T-helper 9 cell (primary cell): ENCODE measurements at regions not wholly inside any gene's neighbourhood (a gene's known extent, or its start where the extent isn't known, plus 50 kb on each side); places are given as distances from the start of the nearest gene placed in this dataset.

Source experiments
- DNase-seq: peaks from one replicate; pipeline ENCODE4 v3.0.0-alpha.2; 2020

DNA sequence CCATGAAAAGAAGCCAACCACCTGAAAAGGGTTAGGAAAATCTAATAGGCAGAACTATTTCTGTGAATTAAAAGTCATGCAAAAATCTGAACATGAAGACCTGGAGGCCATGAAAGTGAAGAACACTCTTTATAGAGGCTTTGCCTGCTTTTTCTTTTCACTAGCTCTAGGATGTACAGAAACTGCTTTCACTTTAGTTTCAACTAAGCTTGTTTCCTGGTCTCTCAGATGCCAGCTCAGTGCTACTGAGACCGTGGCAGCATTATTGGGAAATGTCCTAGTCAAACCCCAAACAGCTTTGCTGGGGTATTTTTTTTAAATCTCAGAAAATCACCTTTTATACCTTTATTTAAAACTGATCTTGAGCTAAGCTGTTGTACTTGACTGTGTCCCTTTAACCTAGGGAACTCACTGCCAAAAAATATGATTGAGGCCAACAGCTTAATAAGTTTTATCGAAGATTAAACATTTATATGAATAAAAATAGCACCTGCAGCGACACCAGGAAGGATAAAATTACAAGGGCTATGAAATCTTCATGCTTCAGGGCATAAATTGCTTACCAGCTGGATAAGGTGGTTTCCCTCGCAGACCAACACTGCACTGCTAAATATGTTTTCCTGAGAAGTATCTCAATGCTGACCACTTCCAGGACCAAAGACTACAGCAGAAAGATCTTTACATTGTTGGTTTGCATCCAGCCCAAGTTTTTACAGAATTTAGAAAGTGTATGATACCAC is 621.8 kb upstream of the ZFHX3 start:
- DNase-seq: no peak

DNA sequence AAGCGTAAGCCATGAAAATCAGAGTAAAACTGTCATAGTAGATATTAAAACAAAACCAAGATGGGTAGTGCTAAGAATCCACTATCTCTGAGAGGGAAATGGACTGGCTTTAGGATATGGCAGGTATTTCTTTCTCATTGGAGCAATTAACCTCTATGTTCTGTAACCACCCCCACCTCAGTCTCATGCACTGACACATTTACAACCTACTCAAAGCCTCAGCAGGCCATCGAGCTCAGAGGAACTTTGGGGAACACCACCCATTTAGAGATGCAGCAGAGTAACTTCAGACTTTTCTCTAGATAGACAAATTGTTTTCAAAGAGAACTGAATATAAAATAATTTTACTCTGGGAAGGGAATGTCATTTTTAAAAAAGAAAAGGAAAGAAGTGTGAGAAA is 615.8 kb upstream of the ZFHX3 start:
- no peak for DNase-seq

GRCh38 chr16:73636196-73636595 is 588.3 kb upstream of the ZFHX3 start:
- no peak for DNase-seq

DNA sequence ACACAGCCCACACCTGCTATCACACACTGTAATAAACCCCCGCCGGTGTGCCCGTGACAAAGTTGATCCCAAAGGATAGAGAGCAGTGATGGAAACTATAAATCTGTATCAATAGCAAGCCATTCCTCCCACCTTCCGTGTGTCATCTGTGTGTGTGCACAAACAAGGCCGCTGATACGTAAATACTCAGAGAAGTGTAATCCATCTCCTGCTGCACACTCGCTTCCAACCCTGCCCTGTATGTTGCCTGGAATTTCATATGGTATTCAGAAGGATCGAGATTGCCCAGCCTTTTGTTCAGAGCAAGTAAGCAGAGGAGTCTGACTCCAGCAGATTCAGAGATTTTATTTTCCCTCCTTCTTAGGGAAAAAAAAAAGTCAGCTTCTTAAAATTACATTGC is 581.1 kb upstream of the ZFHX3 start:
- no peak for DNase-seq

- DNase-seq: no peak
Measured at GRCh38 chr16:73617738-73618137, 569.8 kb upstream of the ZFHX3 start.

GRCh38 chr16:73616770-73617169 is 568.8 kb upstream of the ZFHX3 start:
- DNase-seq: no peak

DNA sequence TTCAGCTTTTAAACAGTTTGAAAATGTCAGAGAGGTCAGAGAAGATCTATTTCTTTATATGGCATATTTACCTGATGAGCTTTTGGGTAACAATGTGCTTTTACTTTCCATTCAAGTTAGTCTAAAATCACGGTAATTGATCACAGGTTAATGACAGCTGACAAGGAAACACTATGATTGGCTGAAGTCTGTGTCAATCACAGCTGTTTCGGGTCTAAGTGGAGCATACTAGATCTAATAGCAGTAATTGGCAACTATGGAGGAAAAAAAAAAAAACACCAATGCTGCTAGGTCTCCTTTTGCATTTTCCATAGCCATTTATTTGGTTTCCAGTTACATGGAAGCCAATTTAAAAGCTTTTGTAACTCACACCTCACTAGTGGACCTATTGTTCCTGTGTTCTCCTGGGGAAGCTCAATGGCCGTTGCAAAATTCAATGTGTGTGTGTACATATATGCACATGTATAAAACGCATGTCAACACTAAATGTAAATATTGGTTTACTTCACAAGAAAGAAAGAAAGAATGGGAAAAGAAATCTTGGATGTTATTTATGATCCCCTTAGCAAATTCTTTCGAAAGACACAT is 568.3 kb upstream of the ZFHX3 start:
- DNase-seq: no peak

DNA sequence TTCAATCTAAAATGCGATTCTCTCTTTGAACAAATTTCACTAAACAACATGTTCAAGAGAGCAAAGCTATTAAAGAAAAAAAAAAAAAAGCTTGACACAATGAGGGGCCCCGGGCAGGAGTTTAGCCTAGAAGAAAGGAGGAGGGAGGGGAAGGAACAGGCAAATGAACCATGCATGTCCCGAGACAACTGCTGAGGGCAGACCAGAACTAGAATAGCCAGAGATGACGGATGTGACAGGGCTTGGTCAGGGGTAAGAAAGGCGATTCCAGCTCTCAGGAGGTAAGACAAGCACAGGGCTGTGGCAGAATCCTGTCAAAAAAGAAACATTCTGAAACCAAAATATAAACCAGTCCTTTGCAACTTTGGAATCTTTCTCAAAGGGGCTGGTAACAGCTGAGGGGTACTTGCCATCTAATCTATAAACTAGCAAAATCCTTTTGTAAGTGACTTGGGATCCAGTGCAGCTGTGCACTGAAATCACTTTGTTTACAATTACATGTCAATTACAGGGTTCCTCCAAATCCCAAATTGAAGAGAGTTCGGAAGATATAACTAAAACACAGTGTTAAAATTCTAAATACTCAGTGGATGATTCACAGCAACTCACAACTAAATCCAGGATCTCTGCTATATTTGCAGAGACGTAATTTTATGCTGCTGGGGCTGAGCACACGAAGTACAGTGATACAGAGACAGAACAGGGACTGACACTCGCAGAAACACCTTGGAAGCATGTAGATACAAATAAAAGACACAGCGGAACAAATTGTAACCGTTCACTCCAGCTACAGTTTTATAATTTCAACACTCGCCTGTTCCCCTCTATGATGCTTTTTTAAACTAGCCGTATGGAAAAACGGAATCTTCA is 567.4 kb upstream of the ZFHX3 start:
- no peak for DNase-seq

DNA sequence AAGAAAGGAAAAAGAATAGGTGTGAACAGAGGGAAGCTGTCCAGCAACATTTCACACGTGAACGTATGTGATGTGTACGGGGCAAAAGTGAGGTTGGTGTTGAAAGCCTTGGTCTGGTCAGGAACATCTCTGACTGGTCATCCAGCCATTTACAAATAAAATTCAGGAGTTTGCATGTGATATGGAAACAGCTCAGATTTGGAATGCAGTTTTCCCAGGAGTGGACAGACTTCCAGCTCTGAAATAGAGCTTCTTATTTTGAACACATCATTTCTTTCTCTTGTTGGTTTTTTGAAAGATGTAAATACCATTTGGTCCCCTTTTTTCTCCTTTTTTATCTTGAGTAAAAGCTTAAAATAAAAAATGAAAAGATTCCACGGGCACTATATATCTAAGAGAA is 566.2 kb upstream of the ZFHX3 start:
- DNase-seq: no peak

DNA sequence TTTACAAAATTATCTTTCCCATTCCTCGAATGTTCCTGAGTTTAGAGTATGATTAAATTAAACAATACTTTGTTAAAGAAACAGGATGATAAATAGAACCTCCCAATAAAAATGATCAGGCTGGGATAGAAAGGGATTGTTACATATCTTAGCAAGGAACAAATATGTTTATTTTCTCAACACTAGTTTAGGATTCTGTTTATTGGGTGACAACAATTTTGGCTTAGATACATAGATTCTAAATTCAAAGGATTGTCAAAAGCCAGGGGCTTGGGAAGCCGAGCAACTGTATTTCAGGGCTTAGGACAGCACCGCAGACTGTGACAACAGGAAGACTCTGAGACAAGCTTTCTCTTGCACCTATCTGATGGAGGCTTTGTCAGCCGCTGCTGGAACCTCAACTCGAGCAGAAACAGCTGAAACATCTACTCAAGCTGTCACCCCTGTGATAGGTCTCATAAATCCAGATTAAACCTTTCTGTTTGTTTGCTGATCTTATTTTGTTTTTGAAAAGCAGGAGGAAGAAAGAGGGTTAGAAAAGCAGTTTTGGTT is 562.8 kb upstream of the ZFHX3 start:
- no peak for DNase-seq

GRCh38 chr16:73610160-73610559 is 562.2 kb upstream of the ZFHX3 start:
- no peak for DNase-seq

DNA sequence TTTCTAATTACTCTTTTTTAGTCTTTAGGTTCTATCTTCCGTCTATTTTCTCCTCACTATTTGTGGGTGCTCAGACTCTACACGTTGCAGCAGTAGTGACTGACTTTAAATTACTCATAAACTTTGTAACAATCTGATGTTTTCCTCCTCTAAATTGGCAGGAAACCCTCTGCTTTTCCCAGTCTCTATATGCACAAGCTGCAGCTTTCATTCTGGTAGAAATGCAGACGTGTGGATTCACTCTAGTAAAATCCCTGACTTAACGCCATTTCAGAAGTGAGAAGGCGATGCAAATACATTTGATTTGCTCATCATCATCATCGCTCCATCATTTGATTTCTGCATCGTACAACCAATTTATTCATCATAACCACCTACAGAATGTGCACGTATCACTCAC is 561.0 kb upstream of the ZFHX3 start:
- DNase-seq: no peak

DNA sequence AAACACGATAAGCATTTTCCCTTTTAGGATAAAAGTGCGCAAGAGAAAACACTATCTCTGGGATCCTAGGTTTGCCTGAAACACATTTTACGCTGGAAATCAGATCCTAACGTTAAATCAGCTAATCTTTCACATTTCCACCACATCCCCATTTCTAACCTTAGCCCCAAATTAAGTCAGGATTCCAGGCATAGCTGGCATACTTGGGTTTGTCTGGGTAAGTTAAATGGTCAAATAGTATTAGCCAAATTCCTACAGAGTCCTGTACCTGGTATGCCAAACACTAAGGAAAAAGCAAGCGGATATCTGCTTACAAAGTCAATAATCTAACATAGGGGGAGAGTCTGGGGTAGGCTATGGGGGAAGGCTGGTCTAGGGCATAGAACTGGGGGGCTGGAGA is 557.4 kb upstream of the ZFHX3 start:
- DNase-seq: no peak

GRCh38 chr16:73601911-73602310 is 554.0 kb upstream of the ZFHX3 start:
- DNase-seq: no peak

DNA sequence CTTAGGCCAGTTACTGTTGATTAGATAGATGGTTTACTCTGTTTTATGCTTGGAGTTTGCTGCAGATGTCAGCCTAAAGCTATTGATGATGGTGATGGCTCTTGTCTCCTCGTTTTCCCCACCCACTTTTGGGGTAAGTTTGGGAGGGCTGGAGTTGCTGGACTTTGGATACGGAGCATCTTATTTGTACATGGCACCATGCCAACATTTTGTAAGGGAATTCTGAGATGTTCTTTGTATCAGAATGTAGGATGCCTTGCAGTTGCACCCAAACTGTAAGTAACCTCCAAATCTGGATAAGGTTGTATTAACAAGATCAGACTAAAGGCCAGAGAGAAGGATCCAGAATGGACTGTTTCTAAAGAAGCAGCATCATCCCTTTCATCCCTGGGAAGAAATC is 551.9 kb upstream of the ZFHX3 start:
- no peak for DNase-seq

- DNase-seq: no peak
Measured at GRCh38 chr16:73599351-73599750, 551.4 kb upstream of the ZFHX3 start.

GRCh38 chr16:73584157-73584556 is 536.2 kb upstream of the ZFHX3 start:
- DNase-seq: no peak

DNA sequence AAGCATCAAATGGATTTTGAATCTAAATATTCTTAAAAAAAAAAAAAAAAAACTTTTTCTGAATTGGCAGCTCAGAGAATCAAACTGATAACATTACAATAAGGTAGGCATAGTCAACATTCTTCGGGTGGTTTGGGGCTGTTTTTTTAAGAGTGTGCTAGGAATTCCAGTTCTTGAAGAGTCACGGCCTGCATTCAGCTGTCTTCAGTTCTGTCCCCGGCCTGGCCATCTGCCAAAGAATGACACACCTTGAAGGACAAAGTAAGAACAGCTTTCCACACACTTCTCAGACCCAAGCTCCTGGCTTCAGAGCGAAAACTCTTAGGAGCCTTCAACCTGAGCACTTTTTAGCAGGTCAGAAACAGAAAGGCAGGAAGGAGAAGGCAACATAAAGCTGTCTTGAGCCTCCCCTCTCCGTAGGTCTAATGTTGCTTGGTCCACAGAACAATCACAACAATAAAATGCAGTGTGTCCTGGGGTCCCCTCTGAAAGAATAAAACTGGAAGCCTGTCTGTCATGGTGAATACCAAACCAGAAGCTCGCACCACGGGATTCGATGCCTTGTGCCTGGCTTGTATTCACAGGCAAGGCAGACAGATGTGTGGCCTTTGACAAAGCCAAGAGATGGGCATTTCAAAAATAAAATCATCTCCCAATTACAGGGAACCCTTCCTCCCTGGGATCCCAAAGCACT is 524.4 kb upstream of the ZFHX3 start:
- DNase-seq: no peak

DNA sequence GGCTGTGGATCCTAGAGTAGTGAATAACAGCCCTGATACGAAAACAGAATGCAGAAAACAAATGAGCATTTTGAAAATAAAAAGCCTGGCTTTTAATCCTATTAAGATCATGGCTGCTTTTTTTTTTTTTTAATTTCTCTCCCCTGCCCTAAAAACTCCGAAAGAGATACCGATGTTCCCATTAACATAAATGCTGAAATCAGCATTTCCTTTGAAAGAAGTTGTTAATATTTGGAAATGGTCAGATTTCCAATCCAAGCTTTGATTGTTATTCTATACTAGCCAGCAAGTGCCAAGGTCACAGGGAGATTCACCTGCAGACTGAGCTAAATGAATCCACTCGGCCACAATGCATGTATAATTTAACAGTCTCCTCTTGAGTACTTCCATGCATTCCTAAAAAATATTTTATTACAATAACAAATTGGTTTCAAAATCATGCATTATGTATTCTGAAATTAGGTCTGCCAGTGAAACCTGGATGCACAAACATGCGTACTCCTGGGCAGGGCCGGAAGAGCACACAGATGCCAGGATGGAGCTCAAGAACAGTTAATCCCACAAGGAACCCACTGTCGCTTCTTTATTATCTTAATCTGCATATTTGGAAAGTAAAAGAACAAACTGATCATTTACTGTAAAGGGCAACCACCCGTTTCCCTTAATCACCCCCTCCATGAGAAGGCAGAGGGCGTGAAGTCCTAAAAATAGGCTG is 521.5 kb upstream of the ZFHX3 start:
- DNase-seq: no peak

GRCh38 chr16:73568769-73569168 is 520.8 kb upstream of the ZFHX3 start:
- no peak for DNase-seq

DNA sequence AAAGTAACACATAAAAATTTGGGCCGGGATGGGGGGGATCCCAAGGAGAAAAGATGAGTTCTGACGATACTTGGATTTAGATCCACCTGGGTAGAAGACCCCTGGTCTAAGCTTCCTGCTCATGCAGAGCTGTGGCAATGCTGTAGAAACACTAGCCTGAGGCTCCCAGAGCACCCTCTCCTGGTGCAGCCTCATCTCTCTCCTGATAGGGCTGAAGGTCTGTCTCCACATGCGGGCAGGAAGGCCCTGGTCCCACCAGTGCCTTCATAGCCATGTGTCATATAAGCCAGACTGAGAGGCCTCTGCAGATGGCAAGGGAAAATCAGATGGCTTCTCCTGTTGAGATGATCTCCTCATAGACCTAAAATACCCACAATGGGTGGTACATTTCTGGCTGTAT is 518.0 kb upstream of the ZFHX3 start:
- no peak for DNase-seq

- no peak for DNase-seq
Measured at GRCh38 chr16:73565263-73565662, 517.3 kb upstream of the ZFHX3 start.
